ENCODE measurements at regions not wholly inside any gene's neighbourhood (a gene's known extent, or its start where the extent isn't known, plus 50 kb on each side); places are given as distances from the start of the nearest gene placed in this dataset.
A peak's percentile ranks its signal among the peaks of the same experiment; 100 is the strongest.
"Not testable (repeated sequence)": the region's sequence is repeated elsewhere in the genome, so short reads cannot be mapped to it uniquely, and the experiment has no call there.

GRCh38 chrX:86981326-86981879 is 536.2 kb upstream of the KLHL4 start:
- H3K9ac ChIP-seq (ENCODE audit: extremely low read depth, insufficient read length, low read length), result no peak overlapping the region
- no peak overlapping the region for H2AFZ ChIP-seq (ENCODE audit: low read length)
- no peak overlapping the region for H4K5ac ChIP-seq (ENCODE audit: insufficient read length, low read depth, low read length)
- no peak overlapping the region for H3K4ac ChIP-seq (ENCODE audit: low read depth, low read length)
- H3K79me1 ChIP-seq (ENCODE audit: insufficient read depth, low read depth, low read length, poor library complexity, severe bottlenecking), result no peaks in the 10 kb centered on the region
- H3K79me2 ChIP-seq (ENCODE audit: insufficient read depth, low read length), result no peaks in the 10 kb centered on the region
- Mint-ChIP-seq H3K4me3 (peak overlapping the region in 1 of 2 experiments; percentile 66; a peak in 2 of 5 replicates), H3K27ac (peak overlapping the region; percentile 46 to 80 (median 58); a peak in 3 of 7 replicates), H3K9me3 (peaks cover 14 to 26% of the 10 kb centered on the region in 2 experiments), H3K36me3 (ENCODE audit: insufficient read depth in 1 of 3, low read depth in 3 of 3) (peaks cover 21 to 32% (median 28%) of the 10 kb centered on the region in 3 experiments), H3K4me1 (peaks cover 58 to 86% of the 10 kb centered on the region in 2 experiments), H3K27me3 (ENCODE audit: low read depth) (no peaks in the 10 kb centered on the region)
- H3K27ac ChIP-seq (ENCODE audit: insufficient read length, low read depth, low read length), result no peak overlapping the region
- H4K91ac ChIP-seq (ENCODE audit: insufficient read length, low read depth, low read length), result no peak overlapping the region
- no peaks in the 10 kb centered on the region; the same call in 1 of the 2 replicates for H3K4me1 ChIP-seq (ENCODE audit: insufficient read depth, low read length)
- H3K27me3 ChIP-seq (ENCODE audit: insufficient read depth, low read length), result no peaks in the 10 kb centered on the region
- no peak overlapping the region for H3K56ac ChIP-seq (ENCODE audit: insufficient read length, low read depth, low read length)
- H4K20me1 ChIP-seq (ENCODE audit: control insufficient read depth, insufficient read depth, insufficient read length), result no peaks in the 10 kb centered on the region
- no peaks in the 10 kb centered on the region for H3K23me2 ChIP-seq (ENCODE audit: insufficient read length, low read depth, low read length, poor library complexity, severe bottlenecking)
- H2BK20ac ChIP-seq (ENCODE audit: low read depth, low read length, poor library complexity, severe bottlenecking), result no peak overlapping the region
- no peak overlapping the region for H2BK12ac ChIP-seq (ENCODE audit: insufficient read length, low read depth, low read length)
- DNase-seq, result peak; percentile 42
- no peak overlapping the region for H3K4me2 ChIP-seq (ENCODE audit: insufficient read depth, insufficient read length, low read length)
- no peak for TF ChIP-seq CTCF (conservative IDR thresholded peaks at IDR 0.05)
- no peak overlapping the region for H3K14ac ChIP-seq (ENCODE audit: insufficient read depth, low read length)
- H2BK15ac ChIP-seq (ENCODE audit: low read depth, low read length), result no peak overlapping the region
- no CpG with 5 or more reads among the region's 2 CpGs for WGBS (ENCODE audit: extremely low coverage, insufficient read length, low lambda C conversion rate)
- no peak overlapping the region for H2BK5ac ChIP-seq (ENCODE audit: insufficient read length, low read length)
- H2BK120ac ChIP-seq (ENCODE audit: low read depth, low read length, poor library complexity, severe bottlenecking), result no peak overlapping the region
- no peak overlapping the region for H3K18ac ChIP-seq (ENCODE audit: insufficient read length, low read depth, low read length)
- H3T11ph ChIP-seq (ENCODE audit: low read length), result no peak overlapping the region
- no peak overlapping the region for H3K23ac ChIP-seq (ENCODE audit: insufficient read length, low read depth, low read length)
- H3K9me3 ChIP-seq (ENCODE audit: control insufficient read depth, low read depth, low read length), result no peaks in the 10 kb centered on the region
- no peak overlapping the region for H4K8ac ChIP-seq (replicated peaks; ENCODE audit: insufficient read length, low read depth, low read length)
- H2AK5ac ChIP-seq (ENCODE audit: insufficient read length, low read length), result no peak overlapping the region

- H4K5ac ChIP-seq (ENCODE audit: insufficient read length, low read depth, low read length); H3K4ac ChIP-seq (ENCODE audit: low read depth, low read length); H2AK5ac ChIP-seq (ENCODE audit: insufficient read length, low read length); H3K23ac ChIP-seq (ENCODE audit: insufficient read length, low read depth, low read length); H3K4me3 Mint-ChIP-seq; H3K56ac ChIP-seq (ENCODE audit: insufficient read length, low read depth, low read length); H2BK5ac ChIP-seq (ENCODE audit: insufficient read length, low read length); DNase-seq; H2BK120ac ChIP-seq (ENCODE audit: low read depth, low read length, poor library complexity, severe bottlenecking); H3K79me1 ChIP-seq (ENCODE audit: insufficient read depth, low read depth, low read length, poor library complexity, severe bottlenecking); H3K27me3 Mint-ChIP-seq (ENCODE audit: low read depth); H3K18ac ChIP-seq (ENCODE audit: insufficient read length, low read depth, low read length); H3K4me1 ChIP-seq (ENCODE audit: insufficient read depth, low read length); H2BK15ac ChIP-seq (ENCODE audit: low read depth, low read length); H2BK12ac ChIP-seq (ENCODE audit: insufficient read length, low read depth, low read length); H4K91ac ChIP-seq (ENCODE audit: insufficient read length, low read depth, low read length); H3K4me2 ChIP-seq (ENCODE audit: insufficient read depth, insufficient read length, low read length); H3K79me2 ChIP-seq (ENCODE audit: insufficient read depth, low read length); H2BK20ac ChIP-seq (ENCODE audit: low read depth, low read length, poor library complexity, severe bottlenecking); H4K20me1 ChIP-seq (ENCODE audit: control insufficient read depth, insufficient read depth, insufficient read length); H3K14ac ChIP-seq (ENCODE audit: insufficient read depth, low read length); H4K8ac ChIP-seq (replicated peaks; ENCODE audit: insufficient read length, low read depth, low read length); H3K9ac ChIP-seq (ENCODE audit: extremely low read depth, insufficient read length, low read length); H3K27ac ChIP-seq (ENCODE audit: insufficient read length, low read depth, low read length); H3K9me3 ChIP-seq (ENCODE audit: control insufficient read depth, low read depth, low read length); H2AFZ ChIP-seq (ENCODE audit: low read length); H3K23me2 ChIP-seq (ENCODE audit: insufficient read length, low read depth, low read length, poor library complexity, severe bottlenecking); H3T11ph ChIP-seq (ENCODE audit: low read length); H3K27me3 ChIP-seq (ENCODE audit: insufficient read depth, low read length): not testable (repeated sequence)
- Mint-ChIP-seq H3K27ac (peak overlapping the region in 1 of 3 experiments; percentile 46; a peak in 1 of 7 replicates), H3K36me3 (ENCODE audit: insufficient read depth in 1 of 3, low read depth in 3 of 3) (peaks cover 22 to 44% (median 26%) of the 10 kb centered on the region in 3 experiments), H3K4me1 (peaks cover 24 to 63% of the 10 kb centered on the region in 2 experiments), H3K9me3 (peaks cover 11 to 27% of the 10 kb centered on the region in 2 experiments)
- WGBS (ENCODE audit: extremely low coverage, insufficient read length, low lambda C conversion rate), result no CpG with 5 or more reads among the region's 4 CpGs
These were observed 530.3 kb upstream of the KLHL4 start for GRCh38 chrX:86987351-86987750.

Data from H9 (cell line).